PC-3 (cell line): ENCODE measurements at regions not wholly inside any gene's neighbourhood (a gene's known extent, or its start where the extent isn't known, plus 50 kb on each side); places are given as distances from the start of the nearest gene placed in this dataset.
"Not testable (repeated sequence)": the region's sequence is repeated elsewhere in the genome, so short reads cannot be mapped to it uniquely, and the experiment has no call there.

Experiments used
- EZH2 ChIP-seq: fragments of 300-600 bp; sonication (generic); IDR thresholded peaks from one replicate; pipeline ENCODE4 v1.6.1; 2017; ENCODE audit warnings: antibody characterized with exemption, mild to moderate bottlenecking, low read length; ENCODE audit not compliant: unreplicated experiment
- EZH2phosphoT487 ChIP-seq: fragments of 300-600 bp; sonication (generic); IDR thresholded peaks from 2 replicates; pipeline ENCODE4 v1.6.1; 2018; ENCODE audit warnings: mild to moderate bottlenecking, antibody characterized with exemption, low read length, borderline replicate concordance
- TF ChIP-seq, protein P1 (sequence below): fragments of 300-600 bp; sonication (generic); conservative IDR thresholded peaks from 2 replicates; pipeline ENCODE4 v1.5.1; 2017; ENCODE audit warnings: antibody characterized with exemption, low read depth, mild to moderate bottlenecking, low read length

DNA sequence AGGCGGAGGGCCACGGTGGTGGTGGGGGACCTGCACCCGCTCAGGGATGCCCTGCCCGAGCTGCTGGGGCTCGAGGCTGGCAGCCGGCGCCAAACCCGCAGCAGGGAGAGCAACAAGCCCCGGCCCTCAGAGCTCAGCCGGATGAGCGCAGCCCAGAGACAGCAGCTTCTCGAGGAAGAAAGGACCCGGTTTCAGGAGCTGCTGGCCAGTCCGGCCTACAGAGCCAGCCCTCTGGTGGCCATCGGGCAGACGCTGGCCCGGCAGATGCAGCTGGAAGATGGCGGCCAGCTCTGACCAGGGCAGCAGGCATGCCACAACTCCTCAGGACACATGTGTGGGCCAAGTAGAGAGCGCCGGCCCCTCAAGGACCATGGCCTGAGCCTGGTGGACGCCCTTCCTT, 484.4 kb downstream of the TUBA3C start:
- TF ChIP-seq, protein P1, sequence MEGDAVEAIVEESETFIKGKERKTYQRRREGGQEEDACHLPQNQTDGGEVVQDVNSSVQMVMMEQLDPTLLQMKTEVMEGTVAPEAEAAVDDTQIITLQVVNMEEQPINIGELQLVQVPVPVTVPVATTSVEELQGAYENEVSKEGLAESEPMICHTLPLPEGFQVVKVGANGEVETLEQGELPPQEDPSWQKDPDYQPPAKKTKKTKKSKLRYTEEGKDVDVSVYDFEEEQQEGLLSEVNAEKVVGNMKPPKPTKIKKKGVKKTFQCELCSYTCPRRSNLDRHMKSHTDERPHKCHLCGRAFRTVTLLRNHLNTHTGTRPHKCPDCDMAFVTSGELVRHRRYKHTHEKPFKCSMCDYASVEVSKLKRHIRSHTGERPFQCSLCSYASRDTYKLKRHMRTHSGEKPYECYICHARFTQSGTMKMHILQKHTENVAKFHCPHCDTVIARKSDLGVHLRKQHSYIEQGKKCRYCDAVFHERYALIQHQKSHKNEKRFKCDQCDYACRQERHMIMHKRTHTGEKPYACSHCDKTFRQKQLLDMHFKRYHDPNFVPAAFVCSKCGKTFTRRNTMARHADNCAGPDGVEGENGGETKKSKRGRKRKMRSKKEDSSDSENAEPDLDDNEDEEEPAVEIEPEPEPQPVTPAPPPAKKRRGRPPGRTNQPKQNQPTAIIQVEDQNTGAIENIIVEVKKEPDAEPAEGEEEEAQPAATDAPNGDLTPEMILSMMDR, result not testable (repeated sequence)
- not testable (repeated sequence) for TF ChIP-seq EZH2, EZH2phosphoT487
